ENCODE measurements at regions not wholly inside any gene's neighbourhood (a gene's known extent, or its start where the extent isn't known, plus 50 kb on each side); places are given as distances from the start of the nearest gene placed in this dataset.

GRCh38 chr13:106997696-106998095, 429.8 kb upstream of the ARGLU1 start:
- TF ChIP-seq CTCF (IDR thresholded peaks at IDR 0.05) (no peak), POLR2A (IDR thresholded peaks at IDR 0.05) (no peak), EP300 (IDR thresholded peaks at IDR 0.05) (no peak)
